Uterus (tissue), 2 donors: ENCODE measurements at regions not wholly inside any gene's neighbourhood (a gene's known extent, or its start where the extent isn't known, plus 50 kb on each side); places are given as distances from the start of the nearest gene placed in this dataset.
"Not testable (repeated sequence)": the region's sequence is repeated elsewhere in the genome, so short reads cannot be mapped to it uniquely, and the experiment has no call there.

Source experiments
- POLR2A ChIP-seq, 2 donors: fragments of 450-650 bp; IDR thresholded peaks; one replicate each; pipeline ENCODE4 v1.6.1; 2016; ENCODE audit warnings: antibody characterized with exemption in 2 of 2, mild to moderate bottlenecking in 1 of 2, moderate library complexity in 1 of 2
- TF ChIP-seq, protein P1 (sequence below), 4 experiments: fragments of 200-600 bp in 2 of 4; fragments of 450-650 bp in 2 of 4; sonication (generic) in 2 of 4; IDR thresholded peaks; one replicate each; pipeline ENCODE4 v1.5.1; 2016 to 2019; ENCODE audit warnings: antibody characterized with exemption in 4 of 4, mild to moderate bottlenecking in 2 of 4, moderate library complexity in 1 of 4

DNA sequence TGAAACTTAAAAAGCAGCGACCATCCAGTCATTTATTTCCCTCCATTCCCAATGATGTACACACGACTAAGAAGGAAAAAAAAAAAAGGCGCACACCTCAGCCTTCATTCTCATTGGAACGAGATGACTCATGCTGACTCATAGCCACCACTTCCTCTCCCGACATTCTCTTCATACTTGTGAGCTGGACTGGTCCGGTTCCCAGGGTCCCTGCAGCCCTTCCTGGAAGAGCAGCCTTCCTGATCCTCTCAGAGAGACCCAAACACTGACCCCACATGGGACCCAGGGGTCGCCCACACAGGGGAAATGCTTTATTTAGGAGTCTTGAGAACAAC is 374.2 kb downstream of the BCL2L11 start:
- TF ChIP-seq POLR2A (IDR thresholded peaks at IDR 0.05), result not testable (repeated sequence)
- TF ChIP-seq, protein P1, sequence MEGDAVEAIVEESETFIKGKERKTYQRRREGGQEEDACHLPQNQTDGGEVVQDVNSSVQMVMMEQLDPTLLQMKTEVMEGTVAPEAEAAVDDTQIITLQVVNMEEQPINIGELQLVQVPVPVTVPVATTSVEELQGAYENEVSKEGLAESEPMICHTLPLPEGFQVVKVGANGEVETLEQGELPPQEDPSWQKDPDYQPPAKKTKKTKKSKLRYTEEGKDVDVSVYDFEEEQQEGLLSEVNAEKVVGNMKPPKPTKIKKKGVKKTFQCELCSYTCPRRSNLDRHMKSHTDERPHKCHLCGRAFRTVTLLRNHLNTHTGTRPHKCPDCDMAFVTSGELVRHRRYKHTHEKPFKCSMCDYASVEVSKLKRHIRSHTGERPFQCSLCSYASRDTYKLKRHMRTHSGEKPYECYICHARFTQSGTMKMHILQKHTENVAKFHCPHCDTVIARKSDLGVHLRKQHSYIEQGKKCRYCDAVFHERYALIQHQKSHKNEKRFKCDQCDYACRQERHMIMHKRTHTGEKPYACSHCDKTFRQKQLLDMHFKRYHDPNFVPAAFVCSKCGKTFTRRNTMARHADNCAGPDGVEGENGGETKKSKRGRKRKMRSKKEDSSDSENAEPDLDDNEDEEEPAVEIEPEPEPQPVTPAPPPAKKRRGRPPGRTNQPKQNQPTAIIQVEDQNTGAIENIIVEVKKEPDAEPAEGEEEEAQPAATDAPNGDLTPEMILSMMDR (IDR thresholded peaks at IDR 0.05), result not testable (repeated sequence)
